Erythroblast (primary cell): ENCODE measurements at regions not wholly inside any gene's neighbourhood (a gene's known extent, or its start where the extent isn't known, plus 50 kb on each side); places are given as distances from the start of the nearest gene placed in this dataset.

Experiments
- GATA1 ChIP-seq: IDR thresholded peaks from 2 replicates; pipeline ENCODE4 v1.6.1; 2011; ENCODE audit warnings: low read depth, mild to moderate bottlenecking, control low read depth, low read length, moderate library complexity
- POLR2A ChIP-seq: IDR thresholded peaks from 2 replicates; pipeline ENCODE4 v1.6.1; 2011; ENCODE audit warnings: mild to moderate bottlenecking, low read length

- TF ChIP-seq POLR2A = no peak
- no peak for TF ChIP-seq GATA1
Measured at GRCh38 chr13:54263868-54264267, 1235.3 kb downstream of the OLFM4 start.
